Peyer's patch (tissue), 4 donors: ENCODE measurements at regions not wholly inside any gene's neighbourhood (a gene's known extent, or its start where the extent isn't known, plus 50 kb on each side); places are given as distances from the start of the nearest gene placed in this dataset.

Experiments used
- DNase-seq, 3 donors: peaks; one replicate each; pipeline ENCODE4 v3.0.0-alpha.2; 2017 to 2019
- H3K27ac ChIP-seq, 4 donors: fragments of 200-600 bp; sonication (generic); one replicate each; pipeline ENCODE4 v1.5.1; 2016 to 2019
- H3K27me3 ChIP-seq, 2 donors: fragments of 200-600 bp; sonication (generic); one replicate each; pipeline ENCODE4 v1.5.1; 2019
- H3K36me3 ChIP-seq, 3 donors: fragments of 200-600 bp; sonication (generic); one replicate each; pipeline ENCODE4 v1.5.1; 2016 to 2019
- H3K4me1 ChIP-seq, 4 donors: fragments of 200-600 bp; sonication (generic); one replicate each; pipeline ENCODE4 v1.5.1; 2016 to 2019
- H3K4me3 ChIP-seq, 4 donors: fragments of 200-600 bp; sonication (generic); 1 replicate in 3 of 4; 2 replicates in 1 of 4; pipeline ENCODE4 v1.5.1; 2016 to 2019; ENCODE audit warnings: mild to moderate bottlenecking in 1 of 4
- H3K9me3 ChIP-seq, 4 donors: fragments of 200-600 bp; sonication (generic); one replicate each; pipeline ENCODE4 v1.5.1; 2016 to 2019; ENCODE audit warnings: mild to moderate bottlenecking in 1 of 4
- CTCF ChIP-seq, 6 experiments: fragments of 450-650 bp in 4 of 6; fragments of 200-600 bp in 2 of 6; sonication (generic) in 1 of 6; IDR thresholded peaks; one replicate each; pipeline ENCODE4 v1.5.1; 2017 to 2019; ENCODE audit warnings: antibody characterized with exemption in 6 of 6, mild to moderate bottlenecking in 3 of 6, moderate library complexity in 1 of 6
- POLR2A ChIP-seq, 2 donors: fragments of 450-650 bp; IDR thresholded peaks; one replicate each; pipeline ENCODE4 v1.5.1; 2017; ENCODE audit warnings: antibody characterized with exemption in 2 of 2, mild to moderate bottlenecking in 2 of 2, moderate library complexity in 2 of 2

DNA sequence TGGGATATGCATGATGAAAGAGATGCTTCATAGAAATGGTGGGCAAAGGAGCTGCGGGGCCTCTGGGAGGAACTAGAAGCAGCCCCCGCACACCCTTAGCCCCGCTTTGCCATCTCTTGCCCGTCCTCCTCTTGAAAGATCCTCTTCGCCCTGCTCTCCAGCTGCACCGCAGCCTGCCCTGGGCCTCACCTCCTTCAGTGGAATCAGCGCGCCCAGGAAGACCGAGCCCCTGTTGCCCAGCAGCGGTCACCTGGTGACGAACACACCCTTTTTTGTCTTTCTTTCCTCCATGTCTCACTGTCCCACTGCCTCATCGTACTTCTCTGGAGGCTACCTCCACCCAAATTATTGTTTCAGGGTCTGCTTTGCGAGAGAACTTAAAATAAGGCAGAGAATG lies 807.6 kb downstream of the UQCRFS1 start:
- no peaks in the 10 kb centered on the region for H3K36me3 ChIP-seq
- DNase-seq = no peak
- no peaks in the 10 kb centered on the region for H3K4me1 ChIP-seq
- no peaks in the 10 kb centered on the region for H3K27me3 ChIP-seq
- no peak overlapping the region for H3K27ac ChIP-seq
- no peak overlapping the region for H3K4me3 ChIP-seq
- H3K9me3 ChIP-seq = no peaks in the 10 kb centered on the region
- TF ChIP-seq POLR2A (IDR thresholded peaks at IDR 0.05) (no peak), CTCF (IDR thresholded peaks at IDR 0.05) (no peak)

- no peak overlapping the region for H3K4me3 ChIP-seq
- DNase-seq = no peak
- no peaks in the 10 kb centered on the region for H3K4me1 ChIP-seq
- no peaks in the 10 kb centered on the region for H3K9me3 ChIP-seq
- no peak overlapping the region for H3K27ac ChIP-seq
- no peak for TF ChIP-seq CTCF (IDR thresholded peaks at IDR 0.05)
- TF ChIP-seq POLR2A (IDR thresholded peaks at IDR 0.05) = no peak
- no peaks in the 10 kb centered on the region for H3K36me3 ChIP-seq
- H3K27me3 ChIP-seq = no peaks in the 10 kb centered on the region
Observed at GRCh38 chr19:28404472-28404871, 808.5 kb downstream of the UQCRFS1 start.

DNA sequence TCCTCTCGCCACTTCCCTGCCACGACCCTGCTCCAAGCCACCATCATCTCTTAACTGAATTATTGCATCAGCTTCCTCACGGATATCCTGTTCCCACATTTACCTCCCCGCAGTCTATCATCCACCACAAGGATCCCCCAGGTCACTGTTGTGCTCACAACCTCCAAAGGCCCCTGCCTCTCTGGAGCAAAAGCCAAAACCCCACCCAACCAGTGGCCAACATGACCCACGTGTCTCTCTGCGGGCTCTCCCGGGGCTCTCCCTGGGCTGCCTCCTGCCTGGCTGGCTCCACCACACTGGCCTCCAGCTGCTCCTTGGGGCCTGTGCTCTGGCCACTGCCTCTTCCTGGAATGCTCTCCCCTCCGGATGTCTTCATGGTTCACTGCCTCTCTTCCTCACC lies 809.3 kb downstream of the UQCRFS1 start:
- no peak for DNase-seq
- Histone ChIP-seq H3K27me3 (no peaks in the 10 kb centered on the region), H3K36me3 (no peaks in the 10 kb centered on the region), H3K9me3 (no peaks in the 10 kb centered on the region), H3K27ac (no peak overlapping the region), H3K4me3 (no peak overlapping the region), H3K4me1 (no peaks in the 10 kb centered on the region)
- TF ChIP-seq POLR2A (IDR thresholded peaks at IDR 0.05) (no peak), CTCF (IDR thresholded peaks at IDR 0.05) (no peak)

DNA sequence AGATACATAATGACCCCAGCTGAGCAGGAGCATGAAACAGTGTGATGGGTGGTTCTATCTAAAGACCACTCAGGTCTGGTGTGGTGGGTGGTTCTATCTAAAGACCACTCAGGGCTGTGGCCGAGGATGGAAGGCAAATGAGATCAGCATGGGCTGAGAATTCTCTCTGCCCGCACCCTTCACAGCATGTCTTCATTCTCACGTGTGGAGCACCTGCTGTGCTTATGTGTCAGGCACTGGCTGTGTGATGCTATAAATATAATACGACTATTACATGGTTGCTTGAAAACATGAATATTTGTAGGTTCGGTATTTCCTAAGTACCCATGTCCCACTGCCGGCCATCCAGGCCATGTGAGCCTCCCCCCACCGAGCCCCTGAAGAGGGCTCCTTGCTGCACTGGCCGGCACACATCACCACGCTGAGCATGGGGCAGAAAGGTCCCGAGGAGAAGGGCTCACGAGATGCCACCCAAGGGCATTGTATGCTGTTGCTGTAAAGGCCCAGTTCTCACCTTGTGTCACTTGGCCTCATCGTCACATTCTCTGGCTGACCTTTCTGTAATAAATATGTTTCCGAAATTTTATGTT lies 810.2 kb downstream of the UQCRFS1 start:
- H3K27ac ChIP-seq = no peak overlapping the region
- DNase-seq = no peak
- TF ChIP-seq CTCF (IDR thresholded peaks at IDR 0.05) (no peak), POLR2A (IDR thresholded peaks at IDR 0.05) (no peak)
- H3K4me3 ChIP-seq = no peak overlapping the region
- H3K4me1 ChIP-seq = no peaks in the 10 kb centered on the region
- no peaks in the 10 kb centered on the region for H3K27me3 ChIP-seq
- H3K36me3 ChIP-seq = no peaks in the 10 kb centered on the region
- H3K9me3 ChIP-seq = no peaks in the 10 kb centered on the region

GRCh38 chr19:28401739-28402424 lies 811.1 kb downstream of the UQCRFS1 start:
- TF ChIP-seq POLR2A (IDR thresholded peaks at IDR 0.05) (no peak), CTCF (IDR thresholded peaks at IDR 0.05) (no peak)
- DNase-seq = no peak
- Histone ChIP-seq H3K27me3 (no peaks in the 10 kb centered on the region), H3K4me1 (no peaks in the 10 kb centered on the region), H3K4me3 (no peak overlapping the region), H3K9me3 (no peaks in the 10 kb centered on the region), H3K27ac (no peak overlapping the region), H3K36me3 (no peaks in the 10 kb centered on the region)
